ENCODE measurements at regions not wholly inside any gene's neighbourhood (a gene's known extent, or its start where the extent isn't known, plus 50 kb on each side); places are given as distances from the start of the nearest gene placed in this dataset.

DNA sequence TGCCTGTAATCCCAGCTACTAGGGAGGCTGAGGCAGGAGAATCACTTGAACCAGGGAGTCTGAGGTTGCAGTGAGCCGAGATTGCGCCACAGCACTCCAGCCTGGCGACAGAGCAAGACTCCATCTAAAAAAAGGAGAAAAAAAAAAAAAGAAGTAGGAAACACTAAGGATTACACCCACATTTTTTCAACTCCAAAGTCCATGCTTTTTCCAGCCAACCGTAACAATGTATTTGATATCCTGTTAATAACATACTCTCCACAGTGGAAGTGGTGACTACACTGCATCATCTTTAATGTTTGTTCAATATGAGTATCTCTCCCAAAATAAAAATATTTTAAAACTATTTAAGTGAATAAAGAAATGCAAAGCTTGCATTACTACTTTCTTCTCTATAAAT, 481.6 kb upstream of the ACVR2A start:
- POLR2A ChIA-PET (ENCODE audit: low non-redundant PET) = no interaction called here
- intact Hi-C loops (cut with micrococcal nuclease; ENCODE audit: unreplicated experiment) = no loop called here
- CTCF ChIA-PET = no interaction called here
- H3K36me3 ChIP-seq (ENCODE audit: insufficient read depth, low read length, poor library complexity, severe bottlenecking) = no peaks in the 10 kb centered on the region
- H3K27me3 ChIP-seq (replicated peaks; ENCODE audit: insufficient read depth, low read depth, low read length, poor library complexity) = no peaks in the 10 kb centered on the region
- H3K4me1 ChIP-seq (ENCODE audit: insufficient read depth, low read length, poor library complexity, severe bottlenecking) = no peaks in the 10 kb centered on the region
- no TSS peak for BruUV-seq (replicated peaks)
- no peaks in the 10 kb centered on the region for H3K9me3 ChIP-seq (ENCODE audit: low read depth, low read length, poor library complexity, severe bottlenecking)
- TF ChIP-seq, protein P1, sequence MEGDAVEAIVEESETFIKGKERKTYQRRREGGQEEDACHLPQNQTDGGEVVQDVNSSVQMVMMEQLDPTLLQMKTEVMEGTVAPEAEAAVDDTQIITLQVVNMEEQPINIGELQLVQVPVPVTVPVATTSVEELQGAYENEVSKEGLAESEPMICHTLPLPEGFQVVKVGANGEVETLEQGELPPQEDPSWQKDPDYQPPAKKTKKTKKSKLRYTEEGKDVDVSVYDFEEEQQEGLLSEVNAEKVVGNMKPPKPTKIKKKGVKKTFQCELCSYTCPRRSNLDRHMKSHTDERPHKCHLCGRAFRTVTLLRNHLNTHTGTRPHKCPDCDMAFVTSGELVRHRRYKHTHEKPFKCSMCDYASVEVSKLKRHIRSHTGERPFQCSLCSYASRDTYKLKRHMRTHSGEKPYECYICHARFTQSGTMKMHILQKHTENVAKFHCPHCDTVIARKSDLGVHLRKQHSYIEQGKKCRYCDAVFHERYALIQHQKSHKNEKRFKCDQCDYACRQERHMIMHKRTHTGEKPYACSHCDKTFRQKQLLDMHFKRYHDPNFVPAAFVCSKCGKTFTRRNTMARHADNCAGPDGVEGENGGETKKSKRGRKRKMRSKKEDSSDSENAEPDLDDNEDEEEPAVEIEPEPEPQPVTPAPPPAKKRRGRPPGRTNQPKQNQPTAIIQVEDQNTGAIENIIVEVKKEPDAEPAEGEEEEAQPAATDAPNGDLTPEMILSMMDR (conservative IDR thresholded peaks at IDR 0.05; ENCODE audit: low read depth, low read length) = no peak
- no peak for TF ChIP-seq EZH2 (IDR thresholded peaks at IDR 0.05; ENCODE audit: borderline replicate concordance, low read depth, low read length, poor library complexity, severe bottlenecking)
- no peak for DNase-seq (ENCODE audit: low spot score)
- no peak overlapping the region for H3K4me3 ChIP-seq (ENCODE audit: low read depth, low read length, poor library complexity, severe bottlenecking)
- no peak overlapping the region for H3K27ac ChIP-seq (ENCODE audit: low read depth, low read length, poor library complexity, severe bottlenecking)

DNA sequence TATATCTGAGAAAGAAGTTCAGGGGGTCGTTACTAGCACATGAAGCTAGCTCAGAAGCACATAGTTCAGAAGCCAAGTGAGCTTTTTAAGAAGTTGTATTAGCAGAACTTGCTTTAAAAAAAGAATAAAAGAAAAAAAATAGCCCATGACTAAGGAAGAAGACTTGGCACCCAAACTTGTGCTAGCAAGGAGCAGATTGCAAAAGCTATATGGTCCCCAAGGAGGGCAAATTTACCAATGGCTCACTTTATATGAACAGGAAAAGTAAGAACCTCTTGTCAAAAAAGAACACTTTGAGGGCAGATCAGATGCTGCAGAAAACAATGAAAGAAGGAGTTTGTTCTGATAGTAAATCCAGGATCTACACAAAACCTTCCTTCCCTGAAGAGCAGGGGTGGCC, 486.5 kb upstream of the ACVR2A start:
- intact Hi-C loops (cut with micrococcal nuclease; ENCODE audit: unreplicated experiment) = no loop called here
- no peaks in the 10 kb centered on the region for H3K9me3 ChIP-seq (ENCODE audit: low read depth, low read length, poor library complexity, severe bottlenecking)
- no peak overlapping the region for H3K27ac ChIP-seq (ENCODE audit: low read depth, low read length, poor library complexity, severe bottlenecking)
- no TSS peak for BruUV-seq (replicated peaks)
- H3K4me1 ChIP-seq (ENCODE audit: insufficient read depth, low read length, poor library complexity, severe bottlenecking) = no peaks in the 10 kb centered on the region
- no peak for TF ChIP-seq EZH2 (IDR thresholded peaks at IDR 0.05; ENCODE audit: borderline replicate concordance, low read depth, low read length, poor library complexity, severe bottlenecking)
- TF ChIP-seq, protein P1 (conservative IDR thresholded peaks at IDR 0.05; ENCODE audit: low read depth, low read length) = no peak
- H3K36me3 ChIP-seq (ENCODE audit: insufficient read depth, low read length, poor library complexity, severe bottlenecking) = no peaks in the 10 kb centered on the region
- CTCF ChIA-PET = no interaction called here
- H3K4me3 ChIP-seq (ENCODE audit: low read depth, low read length, poor library complexity, severe bottlenecking) = no peak overlapping the region
- no peaks in the 10 kb centered on the region for H3K27me3 ChIP-seq (replicated peaks; ENCODE audit: insufficient read depth, low read depth, low read length, poor library complexity)
- DNase-seq (ENCODE audit: low spot score) = no peak
- POLR2A ChIA-PET (ENCODE audit: low non-redundant PET) = no interaction called here

DNA sequence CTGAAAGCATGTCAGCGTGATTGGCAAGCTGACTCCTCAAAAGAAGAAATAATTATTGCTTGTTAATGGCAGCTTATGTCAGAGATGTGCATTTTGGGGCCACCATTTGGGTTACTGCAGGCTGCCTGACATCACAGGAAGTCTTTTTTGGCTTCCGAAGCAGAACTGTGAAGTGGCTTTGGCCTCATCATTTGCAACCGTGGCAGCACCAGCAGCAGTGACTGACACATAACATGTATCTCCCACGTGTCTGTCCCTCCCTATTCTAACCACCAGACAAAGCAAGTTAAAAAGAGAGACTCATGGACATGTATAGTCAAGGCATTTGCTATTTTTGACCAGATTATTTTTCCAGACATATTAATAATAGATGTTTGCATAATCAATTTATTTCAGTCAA, 488.7 kb upstream of the ACVR2A start:
- H3K27me3 ChIP-seq (replicated peaks; ENCODE audit: insufficient read depth, low read depth, low read length, poor library complexity) = no peaks in the 10 kb centered on the region
- intact Hi-C loops (cut with micrococcal nuclease; ENCODE audit: unreplicated experiment) = no loop called here
- no peak overlapping the region for H3K27ac ChIP-seq (ENCODE audit: low read depth, low read length, poor library complexity, severe bottlenecking)
- no peaks in the 10 kb centered on the region for H3K9me3 ChIP-seq (ENCODE audit: low read depth, low read length, poor library complexity, severe bottlenecking)
- BruUV-seq (replicated peaks) = no TSS peak
- ChIA-PET CTCF (no interaction called here), POLR2A (ENCODE audit: low non-redundant PET) (no interaction called here)
- TF ChIP-seq, protein P1 (conservative IDR thresholded peaks at IDR 0.05; ENCODE audit: low read depth, low read length) = no peak
- TF ChIP-seq EZH2 (IDR thresholded peaks at IDR 0.05; ENCODE audit: borderline replicate concordance, low read depth, low read length, poor library complexity, severe bottlenecking) = no peak
- H3K4me3 ChIP-seq (ENCODE audit: low read depth, low read length, poor library complexity, severe bottlenecking) = no peak overlapping the region
- no peak for DNase-seq (ENCODE audit: low spot score)
- H3K36me3 ChIP-seq (ENCODE audit: insufficient read depth, low read length, poor library complexity, severe bottlenecking) = no peaks in the 10 kb centered on the region
- no peaks in the 10 kb centered on the region for H3K4me1 ChIP-seq (ENCODE audit: insufficient read depth, low read length, poor library complexity, severe bottlenecking)
